ENCODE measurements at regions not wholly inside any gene's neighbourhood (a gene's known extent, or its start where the extent isn't known, plus 50 kb on each side); places are given as distances from the start of the nearest gene placed in this dataset.

- TF ChIP-seq CTCF (IDR thresholded peaks at IDR 0.05; ENCODE audit: control extremely low read depth in 1 of 3, insufficient read depth in 1 of 3, low read depth in 1 of 3, low read length in 3 of 3) = no peak
- TF ChIP-seq POLR2AphosphoS5 (IDR thresholded peaks at IDR 0.05; ENCODE audit: low read depth, low read length) = no peak
- TF ChIP-seq EZH2 (IDR thresholded peaks at IDR 0.05; ENCODE audit: low read depth, low read length, severe bottlenecking) = no peak
- TF ChIP-seq CREB1 (IDR thresholded peaks at IDR 0.05) = no peak
- TF ChIP-seq SP1 (IDR thresholded peaks at IDR 0.05; ENCODE audit: low read depth, low read length) = no peak
- no peak for TF ChIP-seq POLR2A (IDR thresholded peaks at IDR 0.05; ENCODE audit: control extremely low read depth in 1 of 2, low read depth in 2 of 2, low read length in 2 of 2)
These were observed 169.1 kb upstream of the SOX1 start for GRCh38 chr13:111897846-111898215.
